Hypothalamus (tissue), 51 donors: ENCODE measurements at regions not wholly inside any gene's neighbourhood (a gene's known extent, or its start where the extent isn't known, plus 50 kb on each side); places are given as distances from the start of the nearest gene placed in this dataset.
"Not testable (repeated sequence)": the region's sequence is repeated elsewhere in the genome, so short reads cannot be mapped to it uniquely, and the experiment has no call there.

Experiments used
- DNase-seq, 51 donors: peaks; one replicate each; lab custom pipeline; 2025; lab: John Stamatoyannopoulos, UW

DNA sequence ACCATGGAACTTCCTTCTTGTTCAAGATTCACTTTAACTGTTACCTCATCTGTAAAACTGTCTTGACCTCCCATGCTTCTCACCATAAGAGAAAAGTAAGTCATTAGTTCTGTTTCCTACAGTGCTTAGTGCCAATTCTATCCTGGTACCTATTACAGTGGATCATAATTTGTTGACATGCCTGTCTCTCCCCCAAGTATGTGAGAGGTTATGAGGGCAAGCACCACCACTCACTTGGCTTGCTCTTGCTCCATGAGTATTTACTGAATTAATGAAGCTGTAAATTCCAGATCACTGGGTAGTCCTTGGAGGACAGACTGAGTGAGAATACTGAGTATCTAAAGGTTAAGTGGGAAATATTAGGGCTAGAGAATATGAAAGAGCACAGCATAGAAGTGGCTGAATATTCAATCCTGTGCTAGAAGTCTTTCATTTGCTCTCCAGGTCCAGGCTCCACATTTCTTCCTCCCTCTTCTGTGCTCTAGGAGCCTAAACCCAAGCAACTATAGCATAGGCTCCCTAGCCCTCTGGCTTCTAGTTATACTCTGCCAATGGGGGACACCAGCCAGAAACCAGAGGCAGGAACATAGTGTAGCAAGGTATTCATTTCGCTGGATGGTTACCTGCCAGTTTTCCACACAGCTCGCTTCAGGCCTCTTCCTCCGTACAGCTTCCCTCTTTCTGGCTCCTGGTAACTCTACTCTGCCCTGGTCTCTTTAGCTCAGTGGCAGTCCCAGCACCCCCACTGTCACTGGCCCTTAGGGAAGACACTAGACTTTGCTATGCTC lies 118.2 kb upstream of the SLC5A12 start:
- no peak for DNase-seq

DNA sequence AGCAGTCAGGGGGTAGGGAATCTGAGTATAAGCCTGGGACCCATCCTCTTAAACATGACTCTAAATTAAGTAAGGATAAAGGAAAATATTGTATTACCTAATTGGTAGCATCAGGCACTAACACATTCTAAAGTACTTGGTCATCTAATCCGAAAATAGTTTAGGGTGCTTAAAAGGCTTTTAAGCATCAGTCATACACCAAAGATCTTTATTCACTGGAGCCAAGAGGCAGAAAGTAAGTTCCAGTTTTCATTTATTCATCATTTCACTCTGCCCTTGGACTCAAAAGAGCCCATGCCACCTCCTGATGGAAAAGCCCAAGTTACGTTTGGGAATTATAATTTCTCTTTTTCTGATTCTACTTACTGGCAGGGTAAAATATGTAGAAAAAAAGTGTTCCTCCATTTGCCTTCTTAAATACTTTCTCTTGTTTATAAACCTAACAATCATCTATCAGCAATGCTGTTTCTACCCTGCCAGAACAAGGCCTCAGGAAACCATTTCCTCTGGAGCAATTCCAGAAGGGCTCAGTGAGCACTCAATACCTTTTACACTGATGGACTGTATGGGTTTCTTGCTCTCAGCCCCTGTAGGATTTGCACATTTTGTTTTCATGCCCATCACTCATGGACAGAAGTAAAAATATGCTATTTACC lies 120.1 kb upstream of the SLC5A12 start:
- no peak for DNase-seq

GRCh38 chr11:26842478-26843282 lies 120.8 kb upstream of the SLC5A12 start:
- DNase-seq: no peak

- no peak for DNase-seq
These were observed 121.7 kb upstream of the SLC5A12 start for GRCh38 chr11:26843539-26843938.

DNA sequence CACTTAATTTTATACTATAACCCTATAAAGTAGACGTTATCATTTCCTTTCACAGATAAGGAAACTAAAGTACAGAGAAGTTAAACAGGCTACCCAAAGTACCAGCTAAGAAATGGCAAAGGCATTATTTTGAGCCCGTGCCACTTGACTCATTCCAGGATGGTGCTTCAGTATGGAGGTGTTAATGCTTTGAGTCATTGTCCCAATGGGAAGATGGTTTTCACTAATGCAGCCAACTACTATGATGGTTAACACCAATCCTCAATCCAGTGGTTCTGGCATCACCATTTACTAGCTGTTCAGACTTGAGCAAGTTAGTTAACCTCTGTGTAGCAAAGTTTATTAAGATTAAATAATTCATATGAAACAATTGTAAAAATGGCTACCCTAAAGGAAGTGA lies 123.1 kb upstream of the SLC5A12 start:
- DNase-seq: no peak

DNA sequence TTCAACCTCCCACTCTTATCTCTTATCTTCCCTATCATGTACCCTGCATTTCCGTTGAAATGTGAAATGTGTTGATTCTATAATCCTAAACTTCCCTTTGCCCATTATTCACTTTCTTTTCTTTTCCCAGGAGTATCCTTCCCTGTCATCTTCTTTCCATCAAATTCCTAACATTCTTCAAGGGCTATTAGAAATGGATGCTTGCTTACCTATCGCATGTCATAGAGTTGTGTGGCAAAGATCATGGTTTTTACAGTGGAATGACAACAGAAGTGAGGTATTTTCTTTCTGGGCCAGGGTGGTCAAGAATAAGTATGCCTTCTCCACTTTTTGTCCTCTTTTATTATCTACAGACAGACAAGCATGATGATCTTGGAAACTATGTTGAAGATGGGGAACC lies 124.4 kb upstream of the SLC5A12 start:
- no peak for DNase-seq

DNA sequence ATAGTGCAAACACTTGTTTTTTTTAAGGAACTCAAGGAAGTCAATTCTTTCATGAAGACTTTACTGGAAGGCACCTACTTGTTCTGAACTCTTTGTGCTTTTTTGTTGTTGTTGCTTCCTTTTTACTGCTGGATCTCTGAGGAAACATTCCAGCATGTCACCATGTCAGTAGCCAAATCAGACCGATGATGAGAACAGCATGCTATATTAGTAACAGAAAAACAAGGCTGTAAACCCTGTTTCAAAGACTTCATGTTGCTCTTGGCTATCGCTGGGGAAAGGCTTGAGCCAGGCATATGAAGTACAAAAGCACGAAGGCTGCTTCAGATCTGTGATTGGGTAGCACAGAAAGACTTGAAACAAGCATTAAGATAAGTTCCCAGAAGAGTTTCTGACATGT lies 125.6 kb upstream of the SLC5A12 start:
- no peak for DNase-seq

DNA sequence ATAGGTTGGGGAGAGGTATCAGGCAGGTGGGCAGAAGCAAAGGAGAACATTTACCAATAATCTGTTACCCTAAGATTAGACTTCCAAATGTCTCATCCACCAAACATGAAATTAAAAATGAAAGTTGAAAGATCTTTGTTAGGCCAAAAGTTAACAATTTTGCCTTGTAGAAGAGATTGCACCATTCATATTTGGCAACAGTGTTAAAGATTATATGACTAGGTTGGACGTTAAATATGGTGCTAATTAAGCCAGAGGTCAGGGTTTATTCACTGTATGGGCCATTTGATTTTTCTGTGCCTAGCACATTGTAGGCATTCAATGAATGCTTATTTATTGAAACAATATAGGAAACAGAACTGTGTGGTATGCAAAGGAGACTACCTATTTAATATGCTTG lies 126.1 kb upstream of the SLC5A12 start:
- DNase-seq: no peak

GRCh38 chr11:26849036-26849435 lies 127.2 kb upstream of the SLC5A12 start:
- DNase-seq: peak in 8 of 51 donors; percentile 0 to 14 (median 2)

- no peak for DNase-seq
These were observed 129.4 kb upstream of the SLC5A12 start for GRCh38 chr11:26851291-26851690.

- no peak for DNase-seq
These were observed 129.8 kb upstream of the SLC5A12 start for GRCh38 chr11:26851696-26852095.

GRCh38 chr11:26858098-26858497 lies 135.8 kb upstream of the FIBIN start:
- no peak for DNase-seq

DNA sequence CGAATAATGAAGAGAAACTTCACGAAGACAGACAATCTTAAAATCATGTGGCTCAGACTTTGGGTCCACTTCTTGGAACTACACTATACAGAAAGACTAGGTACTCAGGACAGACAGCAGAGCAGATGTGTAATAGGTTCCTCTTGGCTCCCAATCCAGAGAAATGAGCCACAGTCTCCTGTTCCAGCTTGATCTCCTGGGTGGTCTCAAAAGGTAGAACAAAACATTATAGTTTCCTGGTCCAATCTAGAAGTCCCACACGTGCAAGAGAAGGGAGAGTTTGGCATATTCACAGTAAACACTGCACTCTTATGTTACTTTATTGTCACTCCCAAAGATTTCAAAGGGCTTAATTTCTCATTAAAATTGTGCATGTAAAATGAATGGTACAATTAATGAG lies 134.5 kb upstream of the FIBIN start:
- no peak for DNase-seq

GRCh38 chr11:26860091-26860780 lies 133.7 kb upstream of the FIBIN start:
- DNase-seq: no peak

GRCh38 chr11:26860895-26861294 lies 133.0 kb upstream of the FIBIN start:
- no peak for DNase-seq

DNA sequence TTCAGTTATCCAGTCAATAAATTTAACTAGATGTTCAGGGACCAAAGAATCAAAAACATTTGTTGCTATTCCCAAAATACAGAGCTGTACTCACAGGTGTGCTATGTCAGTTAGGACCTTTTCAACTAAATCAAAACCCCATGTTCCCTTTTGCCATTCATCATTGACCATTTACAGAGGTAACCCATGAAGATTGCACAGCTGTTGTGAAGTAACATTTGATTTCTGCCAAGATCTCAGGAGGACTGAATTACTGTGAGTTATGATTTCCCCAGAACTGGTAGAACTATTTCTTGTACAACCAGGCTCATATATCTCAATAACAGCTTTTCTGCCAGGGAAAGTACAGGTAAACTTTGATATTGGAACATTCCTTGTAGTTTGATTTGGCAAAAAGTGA lies 131.1 kb upstream of the FIBIN start:
- no peak for DNase-seq

DNA sequence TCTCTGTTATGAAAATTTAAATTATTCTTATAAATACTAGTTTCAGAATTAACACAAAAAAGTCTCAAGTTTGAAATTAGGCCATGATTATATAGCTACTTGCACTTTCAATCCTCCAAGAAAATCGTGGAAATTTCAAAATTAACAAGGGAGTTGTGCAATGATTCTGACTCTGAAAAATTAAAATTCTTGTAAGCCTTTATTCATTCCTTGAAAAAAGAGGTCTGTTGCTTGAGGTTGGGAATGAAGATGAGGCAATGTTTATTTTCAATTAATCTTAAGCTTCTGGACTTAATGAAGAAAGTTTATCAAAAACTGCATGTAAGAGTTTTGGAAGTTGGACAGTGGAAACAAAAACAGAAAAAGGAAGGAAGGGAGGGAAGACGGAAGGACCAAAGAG lies 128.2 kb upstream of the FIBIN start:
- no peak for DNase-seq

GRCh38 chr11:26867286-26867685 lies 126.6 kb upstream of the FIBIN start:
- DNase-seq: no peak

GRCh38 chr11:26878959-26879581 lies 114.8 kb upstream of the FIBIN start:
- DNase-seq: no peak

GRCh38 chr11:26882363-26882880 lies 111.5 kb upstream of the FIBIN start:
- not testable (repeated sequence) for DNase-seq
